ENCODE measurements at regions not wholly inside any gene's neighbourhood (a gene's known extent, or its start where the extent isn't known, plus 50 kb on each side); places are given as distances from the start of the nearest gene placed in this dataset.
A peak's percentile ranks its signal among the peaks of the same experiment; 100 is the strongest.

- Histone ChIP-seq H3F3A (ENCODE audit: low read depth) (no peaks in the 10 kb centered on the region), H3K9me3 (ENCODE audit: low read depth) (no peaks in the 10 kb centered on the region), H3K36me3 (no peaks in the 10 kb centered on the region), H3K4me1 (no peaks in the 10 kb centered on the region), H2AFZ (replicated peaks) (no peak overlapping the region), H3K4me3 (no peak overlapping the region), H3K9ac (no peak overlapping the region), H3K27ac (no peak overlapping the region), H3K4me2 (no peak overlapping the region), H4K20me1 (ENCODE audit: low read depth) (no peaks in the 10 kb centered on the region), H3K79me2 (ENCODE audit: low read depth) (no peaks in the 10 kb centered on the region), H3K27me3 (no peaks in the 10 kb centered on the region)
- Mint-ChIP-seq H3K4me3 (no peak overlapping the region), H3K9me3 (peaks cover 13% of the 10 kb centered on the region), H3K27me3 (ENCODE audit: insufficient read depth, low read depth) (peaks cover 11% of the 10 kb centered on the region), H3K4me1 (peaks cover 6% of the 10 kb centered on the region), H3K36me3 (no peaks in the 10 kb centered on the region), H3K27ac (no peak overlapping the region)
- no peak for DNase-seq (ENCODE audit: low spot score)
- no peak for TF ChIP-seq EZH2phosphoT487 (IDR thresholded peaks at IDR 0.05)
- TF ChIP-seq, protein P1, sequence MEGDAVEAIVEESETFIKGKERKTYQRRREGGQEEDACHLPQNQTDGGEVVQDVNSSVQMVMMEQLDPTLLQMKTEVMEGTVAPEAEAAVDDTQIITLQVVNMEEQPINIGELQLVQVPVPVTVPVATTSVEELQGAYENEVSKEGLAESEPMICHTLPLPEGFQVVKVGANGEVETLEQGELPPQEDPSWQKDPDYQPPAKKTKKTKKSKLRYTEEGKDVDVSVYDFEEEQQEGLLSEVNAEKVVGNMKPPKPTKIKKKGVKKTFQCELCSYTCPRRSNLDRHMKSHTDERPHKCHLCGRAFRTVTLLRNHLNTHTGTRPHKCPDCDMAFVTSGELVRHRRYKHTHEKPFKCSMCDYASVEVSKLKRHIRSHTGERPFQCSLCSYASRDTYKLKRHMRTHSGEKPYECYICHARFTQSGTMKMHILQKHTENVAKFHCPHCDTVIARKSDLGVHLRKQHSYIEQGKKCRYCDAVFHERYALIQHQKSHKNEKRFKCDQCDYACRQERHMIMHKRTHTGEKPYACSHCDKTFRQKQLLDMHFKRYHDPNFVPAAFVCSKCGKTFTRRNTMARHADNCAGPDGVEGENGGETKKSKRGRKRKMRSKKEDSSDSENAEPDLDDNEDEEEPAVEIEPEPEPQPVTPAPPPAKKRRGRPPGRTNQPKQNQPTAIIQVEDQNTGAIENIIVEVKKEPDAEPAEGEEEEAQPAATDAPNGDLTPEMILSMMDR (IDR thresholded peaks at IDR 0.05), result no peak
- TF ChIP-seq EZH2 (IDR thresholded peaks at IDR 0.05), result no peak
These were observed 50.5 kb upstream of the GRIN2A start for GRCh38 chr16:10232757-10233156.

DNA sequence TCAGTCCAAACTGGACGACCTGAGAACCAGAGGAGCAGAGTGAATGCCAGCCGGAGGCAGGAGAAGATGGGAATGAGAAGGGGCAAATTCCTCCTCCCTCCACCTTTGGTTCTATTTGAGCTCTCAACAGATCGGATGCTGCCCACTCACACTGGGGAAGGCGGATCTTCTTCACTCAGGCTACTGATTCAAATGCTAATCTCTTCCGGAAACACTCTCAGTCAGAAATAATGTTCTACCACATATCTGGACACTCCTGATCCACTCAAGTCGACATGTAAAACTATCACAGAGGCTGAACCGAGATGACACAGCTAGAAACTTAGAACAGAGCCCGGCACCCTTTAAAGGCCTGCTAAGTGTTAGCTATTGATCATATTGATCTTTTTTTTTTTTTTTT lies 57.4 kb upstream of the GRIN2A start:
- peaks cover 6% of the 10 kb centered on the region for H3K4me1 Mint-ChIP-seq
- H3K27ac ChIP-seq, result no peak overlapping the region
- H3K4me3 ChIP-seq, result no peak overlapping the region
- peak overlapping the region; percentile 63 for H2AFZ ChIP-seq (replicated peaks)
- no peak overlapping the region for H3K9ac ChIP-seq
- no peaks in the 10 kb centered on the region for H3K79me2 ChIP-seq (ENCODE audit: low read depth)
- H3K27ac Mint-ChIP-seq, result peak overlapping the region; percentile 82
- H3K4me3 Mint-ChIP-seq, result no peak overlapping the region
- H3F3A ChIP-seq (ENCODE audit: low read depth), result no peaks in the 10 kb centered on the region
- H3K9me3 Mint-ChIP-seq, result no peaks in the 10 kb centered on the region
- no peaks in the 10 kb centered on the region for H3K36me3 ChIP-seq
- H3K36me3 Mint-ChIP-seq, result no peaks in the 10 kb centered on the region
- H3K9me3 ChIP-seq (ENCODE audit: low read depth), result no peaks in the 10 kb centered on the region
- H4K20me1 ChIP-seq (ENCODE audit: low read depth), result no peaks in the 10 kb centered on the region
- no peaks in the 10 kb centered on the region for H3K27me3 ChIP-seq
- no peak overlapping the region for H3K4me2 ChIP-seq
- TF ChIP-seq, protein P1 (IDR thresholded peaks at IDR 0.05), result no peak
- TF ChIP-seq EZH2 (IDR thresholded peaks at IDR 0.05), result no peak
- TF ChIP-seq EZH2phosphoT487 (IDR thresholded peaks at IDR 0.05), result no peak
- H3K4me1 ChIP-seq, result no peaks in the 10 kb centered on the region
- no peak for DNase-seq (ENCODE audit: low spot score)
- peaks cover 17% of the 10 kb centered on the region for H3K27me3 Mint-ChIP-seq (ENCODE audit: insufficient read depth, low read depth)

DNA sequence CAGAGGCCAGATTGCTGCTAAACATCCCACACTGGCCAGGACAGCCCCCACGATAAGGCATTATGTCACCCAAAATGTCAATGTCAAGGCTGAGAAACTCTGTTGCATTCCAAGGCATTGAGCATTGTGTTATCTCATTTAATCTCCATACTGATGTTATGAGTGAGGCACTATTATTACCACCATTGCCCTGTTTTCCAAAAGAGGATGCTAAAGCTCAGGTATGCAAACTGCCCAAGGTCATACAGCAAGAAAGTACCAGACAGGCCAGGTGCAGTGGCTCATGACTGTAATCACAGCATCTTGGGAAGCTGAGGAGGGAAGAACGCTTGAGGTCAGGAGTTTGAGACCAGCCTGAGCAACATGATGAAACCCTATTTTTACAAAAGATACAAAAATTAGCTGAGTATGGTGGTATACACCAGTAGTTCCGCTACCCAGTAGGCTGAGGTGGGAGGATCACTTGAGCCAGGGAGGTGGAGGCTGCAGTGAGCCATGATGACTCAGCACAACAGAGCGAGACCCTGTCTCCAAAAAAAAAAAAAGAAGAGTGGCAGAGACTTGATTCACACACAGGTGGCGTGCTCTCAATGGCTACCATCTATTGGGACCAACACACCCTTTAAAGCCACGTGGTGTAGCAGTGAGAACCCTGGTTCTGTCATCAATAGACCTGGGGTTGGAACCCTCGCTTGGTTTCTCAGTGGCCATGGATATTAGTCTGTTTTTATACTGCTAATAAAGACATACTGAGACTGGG lies 58.8 kb upstream of the GRIN2A start:
- Histone ChIP-seq H2AFZ (replicated peaks) (no peak overlapping the region), H3K27me3 (no peaks in the 10 kb centered on the region), H3K9ac (no peak overlapping the region), H4K20me1 (ENCODE audit: low read depth) (no peaks in the 10 kb centered on the region), H3K4me1 (no peaks in the 10 kb centered on the region), H3K4me3 (no peak overlapping the region), H3K27ac (no peak overlapping the region), H3K4me2 (no peak overlapping the region), H3K36me3 (no peaks in the 10 kb centered on the region), H3K79me2 (ENCODE audit: low read depth) (no peaks in the 10 kb centered on the region), H3K9me3 (ENCODE audit: low read depth) (no peaks in the 10 kb centered on the region), H3F3A (ENCODE audit: low read depth) (no peaks in the 10 kb centered on the region)
- H3K4me3 Mint-ChIP-seq, result no peak overlapping the region
- H3K27ac Mint-ChIP-seq, result no peak overlapping the region
- H3K27me3 Mint-ChIP-seq (ENCODE audit: insufficient read depth, low read depth), result peaks cover 17% of the 10 kb centered on the region
- DNase-seq (ENCODE audit: low spot score), result no peak
- TF ChIP-seq, protein P1 (IDR thresholded peaks at IDR 0.05), result no peak
- TF ChIP-seq EZH2 (IDR thresholded peaks at IDR 0.05) (no peak), EZH2phosphoT487 (IDR thresholded peaks at IDR 0.05) (no peak)
- no peaks in the 10 kb centered on the region for H3K9me3 Mint-ChIP-seq
- H3K4me1 Mint-ChIP-seq, result peaks cover 6% of the 10 kb centered on the region
- no peaks in the 10 kb centered on the region for H3K36me3 Mint-ChIP-seq

Measured in neural progenitor cell (in vitro differentiated cells).